ENCODE measurements at regions not wholly inside any gene's neighbourhood (a gene's known extent, or its start where the extent isn't known, plus 50 kb on each side); places are given as distances from the start of the nearest gene placed in this dataset.

- BruUV-seq (replicated peaks): no TSS peak
- Histone ChIP-seq H3K36me3 (ENCODE audit: low read depth) (no peaks in the 10 kb centered on the region), H3K79me2 (ENCODE audit: low read depth) (no peaks in the 10 kb centered on the region), H3K4me1 (replicated peaks; ENCODE audit: insufficient read depth) (peaks cover 7% of the 10 kb centered on the region; the same call in 1 of the 2 replicates), H4K20me1 (ENCODE audit: insufficient read depth) (no peaks in the 10 kb centered on the region), H3K27ac (no peak overlapping the region), H3K4me2 (no peak overlapping the region), H3K9me2 (ENCODE audit: insufficient read depth) (no peaks in the 10 kb centered on the region), H2AFZ (no peak overlapping the region), H3F3A (ENCODE audit: insufficient read depth, low read depth) (no peaks in the 10 kb centered on the region), H3K27me3 (ENCODE audit: insufficient read depth, low read depth) (no peaks in the 10 kb centered on the region), H3K9me3 (ENCODE audit: insufficient read depth, low read depth) (no peaks in the 10 kb centered on the region), H3K4me3 (no peak overlapping the region)
- POLR2A ChIA-PET (ENCODE audit: unreplicated experiment): no interaction called here
- CTCF ChIA-PET: no interaction called here
- no peak for DNase-seq
- intact Hi-C loops (cut with micrococcal nuclease; ENCODE audit: unreplicated experiment): no loop called here
- TF ChIP-seq, protein P1, sequence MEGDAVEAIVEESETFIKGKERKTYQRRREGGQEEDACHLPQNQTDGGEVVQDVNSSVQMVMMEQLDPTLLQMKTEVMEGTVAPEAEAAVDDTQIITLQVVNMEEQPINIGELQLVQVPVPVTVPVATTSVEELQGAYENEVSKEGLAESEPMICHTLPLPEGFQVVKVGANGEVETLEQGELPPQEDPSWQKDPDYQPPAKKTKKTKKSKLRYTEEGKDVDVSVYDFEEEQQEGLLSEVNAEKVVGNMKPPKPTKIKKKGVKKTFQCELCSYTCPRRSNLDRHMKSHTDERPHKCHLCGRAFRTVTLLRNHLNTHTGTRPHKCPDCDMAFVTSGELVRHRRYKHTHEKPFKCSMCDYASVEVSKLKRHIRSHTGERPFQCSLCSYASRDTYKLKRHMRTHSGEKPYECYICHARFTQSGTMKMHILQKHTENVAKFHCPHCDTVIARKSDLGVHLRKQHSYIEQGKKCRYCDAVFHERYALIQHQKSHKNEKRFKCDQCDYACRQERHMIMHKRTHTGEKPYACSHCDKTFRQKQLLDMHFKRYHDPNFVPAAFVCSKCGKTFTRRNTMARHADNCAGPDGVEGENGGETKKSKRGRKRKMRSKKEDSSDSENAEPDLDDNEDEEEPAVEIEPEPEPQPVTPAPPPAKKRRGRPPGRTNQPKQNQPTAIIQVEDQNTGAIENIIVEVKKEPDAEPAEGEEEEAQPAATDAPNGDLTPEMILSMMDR (conservative IDR thresholded peaks at IDR 0.05): no peak
- TF ChIP-seq EZH2 (IDR thresholded peaks at IDR 0.05; ENCODE audit: low read depth): no peak
These were observed 233.2 kb upstream of the RFX3 start for GRCh38 chr9:3758816-3759576.

DNA sequence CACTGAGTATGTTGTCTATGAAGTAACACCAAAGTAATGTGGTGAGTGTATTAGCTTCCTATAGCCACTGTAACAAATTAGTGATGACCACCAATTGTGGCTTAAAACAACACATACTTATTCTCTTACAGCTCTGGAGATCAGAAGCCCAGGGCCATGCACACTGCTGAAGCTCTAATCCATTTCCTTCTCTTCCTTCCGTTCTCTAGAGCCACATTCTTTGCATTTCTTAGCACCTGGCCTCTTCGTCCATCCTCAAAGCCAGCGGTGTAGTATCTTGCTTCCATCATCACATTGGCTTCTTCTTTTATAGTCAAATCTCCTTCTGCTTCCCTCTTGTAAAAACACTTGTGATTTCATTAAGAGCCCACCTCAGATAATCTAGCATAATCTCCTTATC is 230.3 kb upstream of the RFX3 start:
- Histone ChIP-seq H2AFZ (no peak overlapping the region), H3K27me3 (ENCODE audit: insufficient read depth, low read depth) (no peaks in the 10 kb centered on the region), H3K27ac (no peak overlapping the region), H3K4me3 (no peak overlapping the region), H3K36me3 (ENCODE audit: low read depth) (no peaks in the 10 kb centered on the region), H3K4me1 (replicated peaks; ENCODE audit: insufficient read depth) (peaks cover 13% of the 10 kb centered on the region; the same call in 1 of the 2 replicates), H3K9me3 (ENCODE audit: insufficient read depth, low read depth) (no peaks in the 10 kb centered on the region), H3K79me2 (ENCODE audit: low read depth) (no peaks in the 10 kb centered on the region), H4K20me1 (ENCODE audit: insufficient read depth) (no peaks in the 10 kb centered on the region), H3F3A (ENCODE audit: insufficient read depth, low read depth) (no peaks in the 10 kb centered on the region), H3K4me2 (no peak overlapping the region), H3K9me2 (ENCODE audit: insufficient read depth) (no peaks in the 10 kb centered on the region)
- DNase-seq: no peak
- intact Hi-C loops (cut with micrococcal nuclease; ENCODE audit: unreplicated experiment): no loop called here
- CTCF ChIA-PET: no interaction called here
- TF ChIP-seq, protein P1 (conservative IDR thresholded peaks at IDR 0.05): no peak
- no peak for TF ChIP-seq EZH2 (IDR thresholded peaks at IDR 0.05; ENCODE audit: low read depth)
- POLR2A ChIA-PET (ENCODE audit: unreplicated experiment): no interaction called here
- no TSS peak for BruUV-seq (replicated peaks)

- H4K20me1 ChIP-seq (ENCODE audit: insufficient read depth): no peaks in the 10 kb centered on the region
- no peak overlapping the region for H3K4me2 ChIP-seq
- H3K27me3 ChIP-seq (ENCODE audit: insufficient read depth, low read depth): no peaks in the 10 kb centered on the region
- peak overlapping the region; percentile 39; the same call in 1 of the 2 replicates for H2AFZ ChIP-seq
- peaks cover 3% of the 10 kb centered on the region; the same call in 1 of the 2 replicates for H3F3A ChIP-seq (ENCODE audit: insufficient read depth, low read depth)
- no TSS peak for BruUV-seq (replicated peaks)
- H3K9me3 ChIP-seq (ENCODE audit: insufficient read depth, low read depth): no peaks in the 10 kb centered on the region
- peak overlapping the region; percentile 29; the same call in 1 of the 2 replicates for H3K27ac ChIP-seq
- DNase-seq: peak in 1 of 2 experiments; percentile 33
- ChIA-PET POLR2A (ENCODE audit: unreplicated experiment) (no interaction called here), CTCF (no interaction called here)
- intact Hi-C loops (cut with micrococcal nuclease; ENCODE audit: unreplicated experiment): no loop called here
- no peaks in the 10 kb centered on the region for H3K36me3 ChIP-seq (ENCODE audit: low read depth)
- H3K4me1 ChIP-seq (replicated peaks; ENCODE audit: insufficient read depth): peaks cover 21% of the 10 kb centered on the region
- H3K4me3 ChIP-seq: no peak overlapping the region
- H3K9me2 ChIP-seq (ENCODE audit: insufficient read depth): no peaks in the 10 kb centered on the region
- TF ChIP-seq, protein P1 (conservative IDR thresholded peaks at IDR 0.05): no peak
- no peaks in the 10 kb centered on the region for H3K79me2 ChIP-seq (ENCODE audit: low read depth)
These were observed 225.4 kb upstream of the RFX3 start for GRCh38 chr9:3751125-3751758.

Measured in PC-9 (cell line).